MCF 10A (cell line): ENCODE measurements at regions not wholly inside any gene's neighbourhood (a gene's known extent, or its start where the extent isn't known, plus 50 kb on each side); places are given as distances from the start of the nearest gene placed in this dataset.

Experiments
- BruUV-seq: library from RNA; stranded (reverse); fragments of 400-500 nt; replicated peaks from 2 replicates; lab custom pipeline; 2021; lab: Mats Ljungman, UMichigan
- CTCF ChIA-PET: fragments of 300-600 bp; sonication (Branson Sonifier 250); formaldehyde crosslinking; extraction: SDS; loops from one replicate; lab custom pipeline; 2021; ENCODE audit warnings: antibody characterized with exemption, inconsistent platforms; lab: Yijun Ruan, JAX
- POLR2A ChIA-PET: fragments of 300-600, 350-650 bp; sonication (Branson Sonifier 250); formaldehyde crosslinking; extraction: SDS; loops from one replicate; lab custom pipeline; 2020; ENCODE audit warnings: antibody characterized with exemption, inconsistent platforms; lab: Yijun Ruan, JAX
- DNase-seq: peaks from one replicate; pipeline ENCODE4 v3.0.0-alpha.2; 2018; ENCODE audit not compliant: unreplicated experiment
- H3K27ac Mint-ChIP-seq: one replicate; pipeline ENCODE4 v1.8.0; 2022; ENCODE audit warnings: mild to moderate bottlenecking, low read depth, mixed read lengths; ENCODE audit not compliant: unreplicated experiment
- H3K27me3 Mint-ChIP-seq: one replicate; pipeline ENCODE4 v1.8.0; 2022; ENCODE audit warnings: mixed read lengths; ENCODE audit not compliant: insufficient read depth, unreplicated experiment
- H3K36me3 Mint-ChIP-seq: one replicate; pipeline ENCODE4 v1.8.0; 2022; ENCODE audit warnings: mild to moderate bottlenecking, moderate library complexity, mixed read lengths; ENCODE audit not compliant: insufficient read depth, unreplicated experiment
- H3K4me1 Mint-ChIP-seq: one replicate; pipeline ENCODE4 v1.8.0; 2022; ENCODE audit warnings: mixed read lengths; ENCODE audit not compliant: insufficient read depth, unreplicated experiment
- H3K4me3 Mint-ChIP-seq: one replicate; pipeline ENCODE4 v1.8.0; 2022; ENCODE audit warnings: mild to moderate bottlenecking, moderate library complexity, mixed read lengths; ENCODE audit not compliant: unreplicated experiment
- H3K9me3 Mint-ChIP-seq: one replicate; pipeline ENCODE4 v1.8.0; 2022; ENCODE audit warnings: mixed read lengths; ENCODE audit not compliant: unreplicated experiment
- intact Hi-C: fragments of 100-400 bp; cut with micrococcal nuclease; formaldehyde crosslinking; loops from 2 replicates; pipeline ENCODE4 v1.14.1; 2022
- TF ChIP-seq, protein P1 (sequence below): fragments of 200-600 bp; IDR thresholded peaks from one replicate; pipeline ENCODE4 v1.8.0; 2022; ENCODE audit warnings: antibody characterized with exemption, mild to moderate bottlenecking; ENCODE audit not compliant: unreplicated experiment

DNA sequence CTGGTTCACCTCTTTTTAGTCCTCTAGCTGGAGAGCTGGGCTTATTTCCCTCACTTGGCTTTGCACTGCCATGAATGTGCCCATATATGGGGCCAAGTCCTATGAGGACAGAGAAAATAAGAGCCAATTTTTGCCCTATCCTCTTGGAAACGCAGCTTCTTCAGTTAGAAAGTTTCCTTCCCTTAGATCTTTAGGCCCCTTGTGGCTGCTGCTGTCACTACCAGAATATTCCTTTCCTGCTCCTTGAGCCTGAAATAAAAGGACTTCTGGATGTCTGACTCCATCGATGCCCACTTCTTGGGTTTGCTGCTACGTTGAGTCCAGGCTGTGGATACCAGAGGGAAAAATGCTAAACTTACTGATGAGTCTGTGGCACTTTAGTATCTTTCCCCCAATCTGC, 487.1 kb downstream of the GRIN2A start:
- no peaks in the 10 kb centered on the region for H3K4me1 Mint-ChIP-seq
- DNase-seq: no peak
- H3K9me3 Mint-ChIP-seq: peaks cover 60% of the 10 kb centered on the region
- no TSS peak for BruUV-seq
- no peaks in the 10 kb centered on the region for H3K27me3 Mint-ChIP-seq
- no peak overlapping the region for H3K27ac Mint-ChIP-seq
- ChIA-PET POLR2A (no interaction called here), CTCF (no interaction called here)
- TF ChIP-seq, protein P1, sequence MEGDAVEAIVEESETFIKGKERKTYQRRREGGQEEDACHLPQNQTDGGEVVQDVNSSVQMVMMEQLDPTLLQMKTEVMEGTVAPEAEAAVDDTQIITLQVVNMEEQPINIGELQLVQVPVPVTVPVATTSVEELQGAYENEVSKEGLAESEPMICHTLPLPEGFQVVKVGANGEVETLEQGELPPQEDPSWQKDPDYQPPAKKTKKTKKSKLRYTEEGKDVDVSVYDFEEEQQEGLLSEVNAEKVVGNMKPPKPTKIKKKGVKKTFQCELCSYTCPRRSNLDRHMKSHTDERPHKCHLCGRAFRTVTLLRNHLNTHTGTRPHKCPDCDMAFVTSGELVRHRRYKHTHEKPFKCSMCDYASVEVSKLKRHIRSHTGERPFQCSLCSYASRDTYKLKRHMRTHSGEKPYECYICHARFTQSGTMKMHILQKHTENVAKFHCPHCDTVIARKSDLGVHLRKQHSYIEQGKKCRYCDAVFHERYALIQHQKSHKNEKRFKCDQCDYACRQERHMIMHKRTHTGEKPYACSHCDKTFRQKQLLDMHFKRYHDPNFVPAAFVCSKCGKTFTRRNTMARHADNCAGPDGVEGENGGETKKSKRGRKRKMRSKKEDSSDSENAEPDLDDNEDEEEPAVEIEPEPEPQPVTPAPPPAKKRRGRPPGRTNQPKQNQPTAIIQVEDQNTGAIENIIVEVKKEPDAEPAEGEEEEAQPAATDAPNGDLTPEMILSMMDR: no peak
- H3K36me3 Mint-ChIP-seq: peaks cover 6% of the 10 kb centered on the region
- intact Hi-C loops: no loop called here
- no peak overlapping the region for H3K4me3 Mint-ChIP-seq
